Astrocyte (in vitro differentiated cells and primary cell): ENCODE measurements at regions not wholly inside any gene's neighbourhood (a gene's known extent, or its start where the extent isn't known, plus 50 kb on each side); places are given as distances from the start of the nearest gene placed in this dataset.

Experiments
- EZH2 ChIP-seq: IDR thresholded peaks from 2 replicates; pipeline ENCODE4 v1.6.1; 2012; ENCODE audit warnings: mild to moderate bottlenecking, low read length, inconsistent platforms; ENCODE audit not compliant: insufficient read depth
- TF ChIP-seq, protein P1 (sequence below): IDR thresholded peaks from 2 replicates; pipeline ENCODE4 v1.5.1; 2011; ENCODE audit warnings: low read depth, mild to moderate bottlenecking, inconsistent platforms, low read length, moderate library complexity; ENCODE audit not compliant: insufficient read depth

GRCh38 chr7:54917613-54918391, 101.0 kb upstream of the EGFR start:
- TF ChIP-seq, protein P1, sequence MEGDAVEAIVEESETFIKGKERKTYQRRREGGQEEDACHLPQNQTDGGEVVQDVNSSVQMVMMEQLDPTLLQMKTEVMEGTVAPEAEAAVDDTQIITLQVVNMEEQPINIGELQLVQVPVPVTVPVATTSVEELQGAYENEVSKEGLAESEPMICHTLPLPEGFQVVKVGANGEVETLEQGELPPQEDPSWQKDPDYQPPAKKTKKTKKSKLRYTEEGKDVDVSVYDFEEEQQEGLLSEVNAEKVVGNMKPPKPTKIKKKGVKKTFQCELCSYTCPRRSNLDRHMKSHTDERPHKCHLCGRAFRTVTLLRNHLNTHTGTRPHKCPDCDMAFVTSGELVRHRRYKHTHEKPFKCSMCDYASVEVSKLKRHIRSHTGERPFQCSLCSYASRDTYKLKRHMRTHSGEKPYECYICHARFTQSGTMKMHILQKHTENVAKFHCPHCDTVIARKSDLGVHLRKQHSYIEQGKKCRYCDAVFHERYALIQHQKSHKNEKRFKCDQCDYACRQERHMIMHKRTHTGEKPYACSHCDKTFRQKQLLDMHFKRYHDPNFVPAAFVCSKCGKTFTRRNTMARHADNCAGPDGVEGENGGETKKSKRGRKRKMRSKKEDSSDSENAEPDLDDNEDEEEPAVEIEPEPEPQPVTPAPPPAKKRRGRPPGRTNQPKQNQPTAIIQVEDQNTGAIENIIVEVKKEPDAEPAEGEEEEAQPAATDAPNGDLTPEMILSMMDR, result no peak
- no peak for TF ChIP-seq EZH2
